Fibroblast of pulmonary artery (primary cell): ENCODE measurements at regions not wholly inside any gene's neighbourhood (a gene's known extent, or its start where the extent isn't known, plus 50 kb on each side); places are given as distances from the start of the nearest gene placed in this dataset.
A peak's percentile ranks its signal among the peaks of the same experiment; 100 is the strongest.

Experiments used
- DNase-seq: peaks from one replicate; pipeline ENCODE4 v3.0.0-alpha.2; 2010; ENCODE audit warnings: low read depth
- H3K4me3 ChIP-seq: replicated peaks from 2 replicates; pipeline ENCODE4 v1.5.1; 2011; ENCODE audit warnings: low read depth, mild to moderate bottlenecking, control low read depth, low read length, moderate library complexity
- CTCF ChIP-seq: IDR thresholded peaks from 2 replicates; pipeline ENCODE4 v1.5.1; 2011; ENCODE audit warnings: mild to moderate bottlenecking, control low read depth, low read length, inconsistent platforms; ENCODE audit errors: missing control alignments

DNA sequence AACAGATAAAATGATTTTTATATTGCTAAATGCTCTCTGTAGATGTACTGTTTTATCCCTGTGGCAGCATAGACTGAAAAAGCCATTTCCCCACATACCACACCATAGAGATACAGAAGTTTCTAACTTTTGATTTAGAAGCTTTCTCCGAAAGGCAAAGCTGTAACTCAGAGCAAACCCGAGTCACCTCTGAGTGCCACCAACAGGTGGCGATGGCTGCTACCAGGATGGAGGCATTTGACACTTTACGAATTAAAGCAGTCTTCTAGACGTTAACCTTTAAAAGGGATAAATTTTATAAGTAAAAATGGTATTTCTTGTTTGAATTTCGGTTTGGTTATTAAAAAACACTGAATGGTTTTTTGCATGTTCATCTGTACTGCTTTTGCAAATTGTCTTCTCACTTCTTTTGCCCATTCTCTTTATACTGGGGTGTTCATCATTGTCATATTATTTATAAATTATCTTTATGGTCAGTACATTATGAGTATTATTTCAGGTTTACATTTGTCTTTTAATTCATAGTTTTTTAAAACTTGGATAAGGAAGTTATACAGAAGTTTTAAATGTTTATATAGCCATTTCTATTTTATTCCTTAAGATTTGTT lies 201.0 kb upstream of the CEP162 start:
- peak; percentile 100 for TF ChIP-seq CTCF
- H3K4me3 ChIP-seq = no peak overlapping the region
- DNase-seq = peak; percentile 85

DNA sequence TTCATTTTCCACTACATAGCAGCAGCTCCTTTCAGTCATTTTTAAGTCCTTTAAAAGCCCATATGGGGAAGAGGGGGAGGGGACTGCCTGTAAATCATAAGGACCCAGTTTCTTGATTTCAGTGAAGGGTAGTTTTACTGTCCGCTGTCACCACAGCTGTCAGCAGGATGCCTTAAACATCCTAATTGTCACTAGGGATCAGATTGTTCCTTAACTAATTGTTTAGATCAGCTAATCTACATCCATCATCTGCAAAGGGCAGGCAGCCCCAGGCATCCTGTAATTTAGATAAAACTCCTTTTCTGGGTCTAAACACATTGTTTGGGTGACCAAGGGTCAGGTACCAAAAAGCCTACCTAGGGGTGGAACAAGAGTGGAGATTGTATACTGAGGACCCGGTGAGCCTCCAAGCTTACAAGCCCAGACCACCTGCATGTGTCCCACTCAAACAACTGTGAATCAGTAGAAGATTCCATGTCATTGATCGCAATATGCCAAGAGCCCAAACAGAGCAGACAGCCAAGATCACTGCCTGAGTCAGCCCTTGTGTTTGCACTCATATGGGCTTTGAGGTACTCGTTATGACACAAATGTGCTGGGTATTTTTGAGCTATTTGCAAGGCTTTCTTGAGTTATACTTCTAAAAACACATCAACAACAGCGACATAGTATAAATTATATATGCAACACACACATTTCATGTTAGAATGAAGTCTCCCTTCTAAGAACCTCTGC lies 198.7 kb upstream of the CEP162 start:
- H3K4me3 ChIP-seq = no peak overlapping the region
- DNase-seq = no peak
- TF ChIP-seq CTCF = no peak

DNA sequence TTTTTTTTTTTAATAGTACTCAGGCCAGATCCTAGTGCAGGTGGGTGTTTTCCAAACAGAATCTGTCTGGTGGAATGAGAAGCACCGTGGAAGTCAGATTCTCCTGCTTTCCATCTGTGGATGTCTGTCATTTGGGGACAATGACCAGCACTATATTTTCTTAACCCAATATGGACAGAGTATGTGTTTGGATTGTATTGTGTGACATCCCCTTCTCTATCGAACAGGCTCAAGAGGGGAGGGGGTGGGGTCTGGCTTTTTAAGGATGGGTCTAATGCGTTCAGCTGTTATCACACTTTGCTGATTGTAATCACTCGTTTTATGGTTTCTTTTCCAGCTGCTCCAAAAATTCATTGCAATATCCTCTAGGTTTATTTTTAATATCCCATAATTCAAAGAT lies 197.5 kb upstream of the CEP162 start:
- TF ChIP-seq CTCF = no peak
- DNase-seq = no peak
- H3K4me3 ChIP-seq = no peak overlapping the region

DNA sequence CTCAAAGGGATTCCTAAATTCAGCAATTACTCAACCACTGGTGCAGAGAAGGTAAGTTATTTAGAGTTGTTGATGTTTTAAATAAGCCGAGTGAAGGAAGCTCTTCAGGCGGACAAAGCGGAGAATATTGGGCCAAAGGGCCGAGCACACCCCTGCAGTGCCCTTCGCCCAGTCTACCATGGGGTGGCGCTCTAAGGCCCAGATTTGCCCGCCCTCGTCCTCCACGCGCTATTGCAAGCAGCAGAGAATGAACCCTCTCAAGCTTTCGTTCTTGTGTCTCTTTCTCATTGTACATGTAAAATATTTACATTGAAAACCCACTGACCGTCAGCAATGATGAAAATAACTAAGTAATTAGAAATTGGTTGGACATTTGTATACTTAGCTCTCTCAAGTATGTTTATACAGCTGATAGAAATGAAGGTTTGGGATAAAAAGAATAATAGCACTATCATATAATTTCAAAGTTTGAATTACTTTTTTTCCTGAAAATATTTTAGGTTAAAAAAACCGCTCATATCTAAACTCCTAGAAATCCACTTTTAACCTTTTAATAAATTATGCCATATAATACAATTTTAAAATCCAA lies 195.0 kb upstream of the CEP162 start:
- H3K4me3 ChIP-seq = peak overlapping the region; percentile 18
- DNase-seq = peak; percentile 88
- peak; percentile 94 for TF ChIP-seq CTCF

GRCh38 chr6:84421031-84421430 lies 193.6 kb upstream of the CEP162 start:
- no peak for TF ChIP-seq CTCF
- no peak for DNase-seq
- no peak overlapping the region for H3K4me3 ChIP-seq

- no peak for TF ChIP-seq CTCF
- peak; percentile 40 for DNase-seq
- H3K4me3 ChIP-seq = no peak overlapping the region
These were observed 189.8 kb upstream of the CEP162 start for GRCh38 chr6:84417260-84417659.
